HEK293T (cell line): ENCODE measurements at regions not wholly inside any gene's neighbourhood (a gene's known extent, or its start where the extent isn't known, plus 50 kb on each side); places are given as distances from the start of the nearest gene placed in this dataset.

Experiments
- ARNT ChIP-seq: fragments of 450-650 bp; IDR thresholded peaks from 2 replicates; pipeline ENCODE4 v1.6.1; 2017; ENCODE audit warnings: mild to moderate bottlenecking
- BHLHE40 ChIP-seq: fragments of 450-650 bp; IDR thresholded peaks from 2 replicates; pipeline ENCODE4 v1.6.1; 2016; ENCODE audit warnings: mild to moderate bottlenecking, moderate library complexity, borderline replicate concordance
- CTBP1 ChIP-seq: fragments of 450-650 bp; IDR thresholded peaks from 2 replicates; pipeline ENCODE4 v1.6.1; 2016; ENCODE audit warnings: borderline replicate concordance
- FOXA1 ChIP-seq: fragments of 450-650 bp; IDR thresholded peaks from 2 replicates; pipeline ENCODE4 v1.6.1; 2016; ENCODE audit warnings: mild to moderate bottlenecking
- HDGF ChIP-seq: fragments of 450-650 bp; IDR thresholded peaks from 2 replicates; pipeline ENCODE4 v1.6.1; 2017; ENCODE audit warnings: antibody characterized with exemption, borderline replicate concordance
- L3MBTL2 ChIP-seq: fragments of 450-650 bp; conservative IDR thresholded peaks from 2 replicates; pipeline ENCODE4 v1.6.1; 2016; ENCODE audit warnings: mild to moderate bottlenecking
- LEF1 ChIP-seq: fragments of 450-650 bp; IDR thresholded peaks from 2 replicates; pipeline ENCODE4 v1.6.1; 2017; ENCODE audit warnings: mild to moderate bottlenecking, borderline replicate concordance
- NFRKB ChIP-seq: fragments of 450-650 bp; IDR thresholded peaks from 2 replicates; pipeline ENCODE4 v1.6.1; 2016; ENCODE audit warnings: mild to moderate bottlenecking, moderate library complexity
- PKNOX1 ChIP-seq: fragments of 450-650 bp; IDR thresholded peaks from 2 replicates; pipeline ENCODE4 v1.6.1; 2016
- SP1 ChIP-seq: fragments of 450-650 bp; IDR thresholded peaks from 2 replicates; pipeline ENCODE4 v1.6.1; 2017
- SUZ12 ChIP-seq: fragments of 450-650 bp; IDR thresholded peaks from 2 replicates; pipeline ENCODE4 v1.6.1; 2016; ENCODE audit warnings: mild to moderate bottlenecking
- TARDBP ChIP-seq: fragments of 450-650 bp; IDR thresholded peaks from 2 replicates; pipeline ENCODE4 v1.6.1; 2016

GRCh38 chr6:14193524-14193923 lies 76.0 kb downstream of the CD83 start:
- no peak for TF ChIP-seq CTBP1
- no peak for TF ChIP-seq L3MBTL2
- no peak for TF ChIP-seq ARNT
- no peak for TF ChIP-seq FOXA1
- TF ChIP-seq HDGF = no peak
- no peak for TF ChIP-seq BHLHE40
- no peak for TF ChIP-seq PKNOX1
- no peak for TF ChIP-seq TARDBP
- no peak for TF ChIP-seq SUZ12
- no peak for TF ChIP-seq SP1
- TF ChIP-seq LEF1 = no peak
- no peak for TF ChIP-seq NFRKB
